NCI-H1092 treated with DMSO at 0.1 percent for 48 hours (cell line): ENCODE measurements at regions not wholly inside any gene's neighbourhood (a gene's known extent, or its start where the extent isn't known, plus 50 kb on each side); places are given as distances from the start of the nearest gene placed in this dataset.
"Not testable (repeated sequence)": the region's sequence is repeated elsewhere in the genome, so short reads cannot be mapped to it uniquely, and the experiment has no call there.

Experiments used
- DNase-seq: peaks from one replicate; lab custom pipeline; 2025; lab: John Stamatoyannopoulos, UW

- no peak for DNase-seq
Observed at GRCh38 chr20:53818457-53819177, 225.0 kb upstream of the ZNF217 start.

DNA sequence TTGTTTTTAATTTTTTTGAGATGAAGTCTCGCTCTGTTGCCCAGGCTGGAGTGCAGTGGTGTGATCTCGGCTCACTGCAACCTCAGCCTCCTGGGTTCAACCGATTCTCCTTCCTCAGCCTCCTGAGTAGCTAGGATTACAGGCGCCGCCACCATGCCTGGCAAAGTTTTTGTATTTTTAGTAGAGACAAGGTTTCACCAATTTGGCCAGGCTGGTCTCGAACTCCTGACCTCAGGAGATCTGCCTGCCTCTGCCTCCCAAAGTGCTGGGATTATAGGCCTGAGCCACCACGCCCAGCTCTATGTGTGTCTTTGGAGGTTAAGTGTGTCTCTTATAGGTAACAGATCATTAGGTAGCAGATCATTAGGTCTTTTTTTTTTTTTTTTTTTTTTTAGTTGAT lies 223.9 kb upstream of the ZNF217 start:
- not testable (repeated sequence) for DNase-seq

- DNase-seq: no peak
Observed at GRCh38 chr20:53816872-53817398, 223.3 kb upstream of the ZNF217 start.

DNA sequence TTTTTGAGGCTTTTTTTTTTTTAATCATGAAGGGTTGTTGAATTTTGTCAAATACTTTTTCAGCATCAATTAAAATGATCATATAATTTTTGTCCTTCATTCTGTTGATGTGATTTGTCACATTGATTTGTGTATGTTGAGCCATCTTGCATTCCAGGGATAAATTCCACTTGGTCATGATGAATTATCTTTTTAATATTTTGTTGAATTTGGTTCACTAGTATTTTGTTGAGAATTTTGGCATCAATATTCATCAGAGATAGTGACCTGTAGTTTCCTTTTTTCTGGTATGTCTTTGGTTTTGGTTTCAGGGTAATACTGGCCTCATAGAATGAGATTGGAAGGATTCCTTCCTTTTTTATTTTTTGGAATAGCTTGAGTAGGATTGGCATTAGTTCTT lies 221.9 kb upstream of the ZNF217 start:
- DNase-seq: no peak

DNA sequence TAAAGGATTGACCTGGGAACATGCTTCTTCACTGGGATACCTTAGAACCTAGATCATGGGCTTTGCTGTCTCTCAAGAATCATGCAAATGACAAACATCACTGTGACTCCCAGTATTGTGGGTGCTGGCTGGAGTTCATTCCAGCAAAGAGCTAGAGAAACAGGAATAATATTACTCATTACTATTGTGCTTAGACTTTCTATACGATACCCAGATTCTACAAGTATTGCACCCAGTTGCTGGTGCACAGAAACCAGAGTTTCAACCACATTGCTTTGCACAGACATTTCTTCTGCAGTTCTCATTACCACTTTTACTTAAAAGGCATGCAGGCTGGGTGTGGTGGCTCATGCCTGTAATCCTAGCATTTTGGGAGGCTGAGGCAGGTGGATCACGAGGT lies 220.4 kb upstream of the ZNF217 start:
- no peak for DNase-seq

- no peak for DNase-seq
Observed at GRCh38 chr20:53813636-53814035, 220.0 kb upstream of the ZNF217 start.

DNA sequence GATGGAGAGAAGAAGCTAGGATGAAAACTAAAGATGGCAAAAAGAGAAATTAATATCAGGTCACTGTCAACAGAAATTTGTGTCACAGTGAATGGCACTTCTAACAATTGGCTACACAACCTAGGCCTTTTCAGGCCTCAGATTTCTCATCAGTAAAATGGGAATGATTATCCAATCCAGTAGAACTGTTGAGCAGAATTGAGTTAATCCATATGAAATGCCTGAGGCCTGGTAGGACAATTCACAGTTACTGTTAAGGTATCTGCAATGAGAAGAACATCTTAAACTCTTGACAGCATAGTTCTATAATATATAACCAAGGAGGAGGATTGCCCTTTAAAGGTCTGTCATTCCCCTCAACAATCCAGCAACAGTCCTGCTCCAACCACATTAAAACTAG lies 217.9 kb upstream of the ZNF217 start:
- no peak for DNase-seq

DNA sequence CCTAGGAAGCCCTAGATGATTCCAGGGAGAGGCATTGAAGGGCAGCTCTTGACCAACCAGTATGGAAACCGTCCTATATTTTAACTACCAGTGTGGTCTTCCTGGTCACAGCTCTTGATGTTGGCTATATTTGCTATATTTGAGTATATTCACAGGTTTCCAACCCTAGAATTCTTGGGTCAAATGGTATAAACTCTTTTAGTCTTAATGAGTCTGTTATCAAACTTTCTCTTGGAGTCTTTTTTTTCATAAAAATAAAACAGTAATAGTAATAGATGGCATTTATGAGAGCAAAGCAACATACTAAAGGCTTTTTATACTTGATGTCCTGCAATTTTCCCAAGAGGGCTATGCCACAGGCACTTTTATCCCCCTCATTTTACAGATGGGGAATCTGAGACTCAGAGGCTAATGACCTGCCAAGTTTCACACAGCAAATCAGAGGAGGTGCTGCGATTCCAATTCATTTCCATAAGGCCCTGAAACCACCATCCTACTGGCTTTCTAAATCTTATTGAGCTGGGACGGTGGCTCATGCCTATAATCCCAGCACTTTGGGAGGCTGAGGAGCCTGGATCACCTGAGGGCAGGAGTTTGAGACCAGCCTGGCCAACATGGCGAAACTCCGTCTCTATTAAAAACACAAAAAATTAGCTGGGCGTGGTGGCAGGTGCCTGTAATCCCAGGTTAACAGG lies 217.2 kb upstream of the ZNF217 start:
- no peak for DNase-seq

GRCh38 chr20:53809728-53810365 lies 216.2 kb upstream of the ZNF217 start:
- DNase-seq: no peak

GRCh38 chr20:53809217-53809616 lies 215.6 kb upstream of the ZNF217 start:
- no peak for DNase-seq

DNA sequence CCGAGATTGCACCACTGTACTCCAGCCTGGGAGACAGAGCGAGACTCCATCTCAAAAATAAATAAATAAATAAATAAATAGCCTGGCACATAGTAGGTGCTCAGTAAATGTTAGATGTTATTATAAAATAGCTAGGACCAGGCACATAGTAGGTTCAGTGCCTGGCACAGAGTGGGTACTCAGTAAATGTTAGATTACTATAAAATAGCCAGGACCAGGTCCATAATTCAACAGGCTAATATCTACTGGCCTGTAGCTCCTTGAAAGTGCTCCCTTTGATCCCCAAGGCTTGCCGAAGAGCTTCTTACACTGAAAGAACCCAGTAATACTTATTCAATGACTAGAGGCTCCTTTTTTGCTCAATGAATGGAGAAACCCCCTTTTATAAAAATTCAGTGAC lies 215.1 kb upstream of the ZNF217 start:
- DNase-seq: no peak

GRCh38 chr20:53808302-53808701 lies 214.7 kb upstream of the ZNF217 start:
- not testable (repeated sequence) for DNase-seq

DNA sequence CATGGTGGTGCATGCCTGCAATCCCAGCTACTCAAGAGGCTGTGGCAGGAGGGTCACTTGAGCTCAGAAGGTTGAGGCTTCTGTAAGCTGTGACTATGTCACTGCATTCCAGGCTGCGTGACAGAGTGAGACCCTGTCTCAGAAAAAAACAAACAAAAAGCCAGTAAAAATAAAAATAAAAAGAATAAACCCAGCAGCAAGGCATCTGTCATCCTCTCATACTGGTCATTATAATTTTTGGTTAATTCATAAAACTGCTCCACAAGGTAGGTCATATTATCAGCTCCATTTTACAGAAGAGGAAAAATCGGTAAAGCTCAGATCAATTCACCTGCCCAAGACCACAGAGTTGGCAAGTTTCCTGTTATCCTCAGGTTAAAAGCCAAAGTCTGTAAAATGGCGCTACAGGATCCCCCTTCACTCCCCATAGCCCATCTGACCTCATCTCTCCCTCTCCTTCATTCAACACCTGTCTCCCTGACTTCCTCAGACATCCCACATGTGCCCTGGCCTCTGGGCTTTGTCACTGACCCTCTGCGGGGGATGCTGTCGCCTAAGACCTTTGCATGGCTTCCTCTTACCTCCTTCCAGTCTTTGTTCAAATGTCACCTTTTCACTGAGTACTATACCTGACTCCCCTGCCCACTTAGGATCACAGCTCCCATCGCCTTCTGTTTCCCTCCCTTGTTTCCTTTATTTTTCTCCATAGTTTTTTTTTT lies 213.2 kb upstream of the ZNF217 start:
- DNase-seq: no peak

DNA sequence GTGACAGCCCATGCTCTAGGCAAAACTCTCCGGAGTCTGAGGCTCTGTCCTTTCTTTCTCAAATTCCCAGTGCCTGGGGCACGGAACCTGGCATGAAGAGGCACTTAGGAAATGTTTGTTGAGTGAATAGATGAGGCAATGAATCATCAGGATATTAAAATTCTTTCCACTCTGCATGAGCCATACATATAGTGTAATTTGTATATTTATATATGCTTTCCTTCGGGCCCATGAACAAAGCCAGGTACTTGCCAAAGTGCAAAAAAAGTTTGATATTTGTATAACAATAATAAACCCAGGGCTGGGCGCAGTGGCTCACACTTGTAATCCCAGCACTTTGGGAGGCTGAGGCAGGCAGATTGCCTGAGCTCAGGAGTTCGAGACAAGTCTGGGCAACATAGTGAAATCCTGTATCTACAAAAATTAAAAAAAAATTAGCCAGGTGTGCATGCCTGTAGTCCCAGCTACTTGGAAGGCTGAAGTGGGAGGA lies 212.3 kb upstream of the ZNF217 start:
- no peak for DNase-seq

DNA sequence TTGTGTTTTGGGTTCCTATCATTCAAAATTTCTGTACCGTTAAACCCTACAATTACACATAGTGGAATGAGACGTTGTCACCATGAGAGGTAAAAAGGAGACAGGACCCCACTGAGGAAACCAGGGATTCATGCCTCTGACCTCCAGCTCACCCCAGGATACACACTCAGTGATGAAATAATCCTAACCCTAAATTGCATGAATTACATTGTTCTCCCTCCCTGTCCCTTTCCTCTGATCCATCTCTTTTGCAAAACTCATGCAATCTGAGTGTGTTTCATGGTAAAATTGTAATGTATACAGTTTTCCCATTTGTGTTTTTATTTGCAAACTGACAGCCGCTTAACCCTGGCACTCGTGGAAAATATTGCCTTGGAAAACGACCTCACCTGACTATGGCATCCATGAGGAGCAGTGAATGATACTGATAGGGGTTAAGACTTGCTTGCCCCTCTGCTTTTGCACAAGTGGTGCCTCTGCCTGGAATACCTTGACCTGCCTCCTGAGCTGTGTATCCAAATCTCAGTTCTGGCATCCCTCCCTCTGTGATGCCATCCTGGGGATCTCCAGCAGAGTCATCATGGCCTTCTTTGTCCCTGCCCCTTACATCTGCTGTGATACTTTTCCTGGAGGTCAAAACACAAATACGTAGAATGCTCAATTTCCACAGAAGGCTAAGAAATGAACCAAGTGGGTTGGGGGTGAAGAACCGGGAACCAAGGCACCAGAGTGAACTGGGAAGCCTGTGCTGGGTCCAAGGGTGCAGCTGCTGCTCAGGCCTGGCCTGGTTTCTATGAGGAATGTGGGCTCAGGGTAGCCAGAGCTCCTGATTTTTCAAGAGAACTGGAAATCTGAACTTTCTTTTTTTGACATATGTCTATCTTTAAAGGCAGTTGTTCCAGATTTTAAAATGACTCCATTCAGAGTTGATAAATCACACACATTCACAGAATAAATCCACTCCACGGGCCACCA lies 211.6 kb upstream of the ZNF217 start:
- no peak for DNase-seq

DNA sequence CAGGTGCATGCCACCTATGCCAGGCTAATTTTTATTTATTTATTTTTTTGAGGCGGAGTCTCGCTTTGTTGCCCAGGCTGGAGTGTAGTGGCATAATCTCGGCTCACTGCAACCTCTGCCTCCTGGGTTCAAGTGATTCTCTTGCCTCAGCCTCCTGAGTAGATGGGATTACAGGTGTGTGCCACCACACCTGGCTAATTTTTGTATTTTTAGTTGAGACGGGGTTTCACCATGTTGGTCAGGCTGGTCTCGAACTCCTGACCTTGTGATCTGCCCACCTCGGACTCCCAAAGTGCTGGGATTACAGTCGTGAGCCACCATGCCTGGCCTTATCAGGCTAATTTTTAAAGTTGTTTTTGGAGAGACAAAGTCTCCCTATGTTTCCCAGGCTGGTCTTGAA lies 210.7 kb upstream of the ZNF217 start:
- not testable (repeated sequence) for DNase-seq

DNA sequence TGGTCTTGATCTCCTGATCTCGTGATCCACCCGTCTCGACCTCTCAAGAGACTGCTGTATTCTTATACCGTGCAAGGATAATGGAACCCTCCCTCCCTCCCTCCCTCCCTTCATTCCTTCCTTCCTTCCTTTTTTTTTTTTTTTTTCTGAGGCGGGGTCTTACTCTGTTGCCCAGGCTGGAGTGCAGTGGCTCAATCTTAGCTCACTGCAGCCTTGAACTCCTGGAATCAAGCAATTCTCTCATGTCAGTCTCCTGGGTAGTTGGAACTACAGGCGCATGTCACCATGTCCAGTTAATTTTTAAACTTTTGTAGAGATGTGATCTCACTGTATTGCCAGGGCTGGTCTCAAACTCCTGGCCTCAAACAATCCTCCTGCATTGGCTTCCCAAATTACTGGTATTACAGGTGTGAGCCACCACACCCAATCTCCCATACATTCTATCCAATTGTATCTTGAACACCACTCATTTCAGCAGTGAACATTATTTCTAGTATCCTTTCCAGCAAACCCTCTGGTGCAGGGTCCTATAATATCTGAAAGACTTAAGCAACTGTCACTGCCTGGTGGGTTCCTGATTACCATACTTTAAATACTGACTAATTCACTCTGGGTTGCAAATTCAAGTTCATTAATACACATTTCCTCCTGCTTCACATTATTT lies 210.0 kb upstream of the ZNF217 start:
- no peak for DNase-seq

- DNase-seq: no peak
Observed at GRCh38 chr20:53801609-53802370, 208.2 kb upstream of the ZNF217 start.

DNA sequence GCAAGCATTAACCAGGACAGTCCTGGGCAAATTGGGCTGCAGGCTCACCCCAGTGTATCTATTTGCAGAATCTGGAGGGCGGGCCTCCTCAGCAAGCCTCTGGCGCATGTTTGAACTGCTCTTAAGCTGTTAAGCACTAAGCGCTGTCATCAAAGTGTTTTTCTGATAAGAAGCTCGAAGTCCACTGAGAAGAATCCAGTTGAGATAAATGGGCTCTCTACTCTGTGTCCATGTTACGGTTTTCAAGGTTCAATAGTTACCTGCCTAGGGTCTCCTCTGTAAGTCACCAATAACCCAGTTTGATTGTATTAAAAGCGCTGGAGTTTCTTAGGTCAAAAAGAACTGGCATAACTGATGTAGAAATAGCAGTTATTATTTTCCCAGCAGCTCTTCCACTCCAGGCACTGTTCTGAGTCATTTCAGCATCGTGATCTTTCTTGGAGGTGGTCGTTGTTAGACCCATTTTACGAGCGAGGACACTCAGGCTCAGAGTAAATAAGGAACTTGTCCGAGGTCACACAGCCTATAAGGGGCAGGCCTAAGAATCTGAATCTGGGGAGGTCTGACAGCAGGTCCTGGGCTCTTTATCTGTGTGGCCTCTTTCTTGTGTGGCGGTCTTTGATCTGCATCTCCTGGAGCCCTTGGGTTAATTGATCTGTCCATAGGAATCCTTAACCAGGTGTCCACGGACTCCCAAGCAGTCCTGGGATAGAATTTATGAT lies 207.4 kb upstream of the ZNF217 start:
- no peak for DNase-seq
